ENCODE measurements at regions not wholly inside any gene's neighbourhood (a gene's known extent, or its start where the extent isn't known, plus 50 kb on each side); places are given as distances from the start of the nearest gene placed in this dataset.

- no peaks in the 10 kb centered on the region for H3K9me3 ChIP-seq (replicated peaks; ENCODE audit: low read length)
- H3K4me3 ChIP-seq (ENCODE audit: low read length) = no peak overlapping the region
Observed at GRCh38 chr9:91114450-91114849, 247.3 kb downstream of the AUH start.

GRCh38 chr9:91116211-91116610, 245.5 kb downstream of the AUH start:
- H3K4me1 ChIP-seq (ENCODE audit: control insufficient read depth, insufficient read depth, low read length) = peaks cover 29% of the 10 kb centered on the region
- H3K9ac ChIP-seq (ENCODE audit: low read depth, low read length) = no peak overlapping the region
- H3K4me3 ChIP-seq (ENCODE audit: low read length) = no peak overlapping the region
- no peaks in the 10 kb centered on the region for H3K36me3 ChIP-seq (ENCODE audit: insufficient read depth, low read length)
- H3K4me2 ChIP-seq (ENCODE audit: low read length) = no peak overlapping the region
- H3K27me3 ChIP-seq (ENCODE audit: control insufficient read depth, insufficient read depth, low read length) = peaks cover 3% of the 10 kb centered on the region
- H3K9me3 ChIP-seq (replicated peaks; ENCODE audit: low read length) = no peaks in the 10 kb centered on the region

More at GRCh38 chr9:91114450-91114849, 247.3 kb downstream of the AUH start:
- no peak overlapping the region for H3K4me2 ChIP-seq (ENCODE audit: low read length)
- H3K36me3 ChIP-seq (ENCODE audit: insufficient read depth, low read length) = no peaks in the 10 kb centered on the region
- peaks cover 20% of the 10 kb centered on the region for H3K4me1 ChIP-seq (ENCODE audit: control insufficient read depth, insufficient read depth, low read length)
- peaks cover 3% of the 10 kb centered on the region for H3K27me3 ChIP-seq (ENCODE audit: control insufficient read depth, insufficient read depth, low read length)
- no peak overlapping the region for H3K9ac ChIP-seq (ENCODE audit: low read depth, low read length)

GRCh38 chr9:91116711-91117110, 245.0 kb downstream of the AUH start:
- H3K4me2 ChIP-seq (ENCODE audit: low read length) = no peak overlapping the region
- no peak overlapping the region for H3K9ac ChIP-seq (ENCODE audit: low read depth, low read length)
- no peaks in the 10 kb centered on the region for H3K36me3 ChIP-seq (ENCODE audit: insufficient read depth, low read length)
- H3K4me1 ChIP-seq (ENCODE audit: control insufficient read depth, insufficient read depth, low read length) = peaks cover 29% of the 10 kb centered on the region
- H3K9me3 ChIP-seq (replicated peaks; ENCODE audit: low read length) = no peaks in the 10 kb centered on the region
- H3K4me3 ChIP-seq (ENCODE audit: low read length) = no peak overlapping the region
- H3K27me3 ChIP-seq (ENCODE audit: control insufficient read depth, insufficient read depth, low read length) = peaks cover 3% of the 10 kb centered on the region

DNA sequence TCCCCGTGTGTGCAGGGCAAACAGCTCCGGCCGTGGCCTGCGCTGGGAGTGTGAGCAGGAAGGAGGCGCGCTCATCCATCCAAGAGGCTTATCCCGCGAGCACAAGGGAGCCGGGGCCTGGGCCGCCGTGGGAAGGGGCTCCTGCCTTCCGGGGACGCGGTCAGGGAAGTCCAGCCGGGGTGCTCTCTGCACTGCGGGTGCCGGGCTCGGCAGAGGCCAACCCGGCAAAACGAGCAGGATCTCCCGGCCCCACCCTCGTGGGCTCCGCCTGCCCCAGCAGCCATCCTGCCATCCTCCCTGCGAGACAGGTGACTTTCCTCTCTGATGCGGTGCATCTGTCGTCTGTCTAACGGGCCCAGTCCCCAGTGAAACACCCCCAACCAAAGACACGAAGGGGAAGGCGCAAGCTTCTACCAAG, 244.2 kb downstream of the AUH start:
- Histone ChIP-seq H3K4me1 (ENCODE audit: control insufficient read depth, insufficient read depth, low read length) (peaks cover 29% of the 10 kb centered on the region), H3K27me3 (ENCODE audit: control insufficient read depth, insufficient read depth, low read length) (peaks cover 3% of the 10 kb centered on the region), H3K36me3 (ENCODE audit: insufficient read depth, low read length) (no peaks in the 10 kb centered on the region), H3K9ac (ENCODE audit: low read depth, low read length) (peak overlapping the region; percentile 62), H3K4me2 (ENCODE audit: low read length) (peak overlapping the region; percentile 70), H3K9me3 (replicated peaks; ENCODE audit: low read length) (no peaks in the 10 kb centered on the region), H3K4me3 (ENCODE audit: low read length) (no peak overlapping the region)

DNA sequence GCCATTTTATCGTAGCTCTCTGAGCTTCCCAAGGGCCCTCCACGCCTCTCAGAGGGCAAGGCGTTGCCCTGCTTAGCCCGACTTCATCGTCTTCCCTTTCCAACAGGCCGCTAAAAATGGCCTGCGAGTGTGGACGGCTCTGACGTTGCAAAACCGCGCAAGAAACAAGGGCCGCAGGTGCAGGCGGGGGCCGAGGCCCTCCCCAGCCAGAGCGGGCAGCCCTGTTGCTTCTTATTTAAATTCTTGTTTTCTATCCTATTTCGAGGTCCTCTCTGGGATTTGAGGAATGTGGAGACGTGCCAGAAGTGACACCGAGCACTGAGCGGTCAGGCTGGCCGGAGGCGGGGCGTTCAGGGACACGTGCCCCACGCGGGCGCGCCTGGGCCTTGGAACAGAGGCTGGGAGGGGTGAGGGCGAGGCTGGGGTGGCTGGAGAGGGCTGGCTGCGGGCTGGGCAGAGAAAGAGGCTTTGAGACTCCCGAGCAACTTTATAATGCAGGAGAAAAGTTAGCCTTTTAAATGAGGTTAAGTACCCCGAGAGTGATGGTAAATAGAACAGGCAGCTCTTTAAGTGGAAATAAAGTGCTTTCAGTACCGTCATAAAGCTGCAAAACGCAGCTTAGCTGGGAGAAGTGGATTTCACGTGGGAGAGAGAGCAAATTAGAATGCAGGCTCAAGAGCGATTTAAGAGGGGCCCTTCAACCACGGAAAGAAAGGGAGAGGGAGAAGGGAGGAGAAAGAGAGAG, 243.6 kb downstream of the AUH start:
- Histone ChIP-seq H3K36me3 (ENCODE audit: insufficient read depth, low read length) (no peaks in the 10 kb centered on the region), H3K4me1 (ENCODE audit: control insufficient read depth, insufficient read depth, low read length) (peaks cover 29% of the 10 kb centered on the region), H3K4me2 (ENCODE audit: low read length) (peak overlapping the region; percentile 70), H3K9me3 (replicated peaks; ENCODE audit: low read length) (no peaks in the 10 kb centered on the region), H3K27me3 (ENCODE audit: control insufficient read depth, insufficient read depth, low read length) (no peaks in the 10 kb centered on the region), H3K9ac (ENCODE audit: low read depth, low read length) (peak overlapping the region; percentile 62), H3K4me3 (ENCODE audit: low read length) (peak overlapping the region; percentile 26)

- Histone ChIP-seq H3K4me1 (ENCODE audit: control insufficient read depth, insufficient read depth, low read length) (peaks cover 29% of the 10 kb centered on the region), H3K9me3 (replicated peaks; ENCODE audit: low read length) (no peaks in the 10 kb centered on the region), H3K9ac (ENCODE audit: low read depth, low read length) (peak overlapping the region; percentile 62), H3K36me3 (ENCODE audit: insufficient read depth, low read length) (no peaks in the 10 kb centered on the region), H3K4me3 (ENCODE audit: low read length) (peak overlapping the region; percentile 26), H3K27me3 (ENCODE audit: control insufficient read depth, insufficient read depth, low read length) (no peaks in the 10 kb centered on the region), H3K4me2 (ENCODE audit: low read length) (peak overlapping the region; percentile 70)
Observed at GRCh38 chr9:91118704-91119025, 243.1 kb downstream of the AUH start.

DNA sequence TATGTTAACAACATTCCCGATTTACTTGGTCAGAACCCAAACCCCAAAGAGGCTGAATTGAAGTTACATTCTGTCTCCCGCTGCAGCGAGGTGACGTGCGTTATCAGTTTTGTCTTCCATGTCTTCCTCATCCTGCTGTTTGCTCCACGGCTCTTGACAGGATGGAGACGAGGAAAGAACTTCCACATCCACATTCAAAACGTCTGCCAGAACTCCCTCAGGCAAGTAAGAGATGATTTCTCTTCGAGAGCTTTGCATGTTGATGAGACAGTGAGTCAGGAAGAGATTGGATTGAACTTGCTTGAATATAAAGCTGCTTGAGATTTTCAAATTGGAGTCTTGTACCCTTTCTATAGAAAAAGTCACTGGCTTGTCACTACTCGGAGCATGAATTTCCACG, 242.6 kb downstream of the AUH start:
- no peaks in the 10 kb centered on the region for H3K27me3 ChIP-seq (ENCODE audit: control insufficient read depth, insufficient read depth, low read length)
- H3K4me2 ChIP-seq (ENCODE audit: low read length) = peak overlapping the region; percentile 50
- no peaks in the 10 kb centered on the region for H3K36me3 ChIP-seq (ENCODE audit: insufficient read depth, low read length)
- no peaks in the 10 kb centered on the region for H3K9me3 ChIP-seq (replicated peaks; ENCODE audit: low read length)
- H3K9ac ChIP-seq (ENCODE audit: low read depth, low read length) = peak overlapping the region; percentile 62
- peaks cover 29% of the 10 kb centered on the region for H3K4me1 ChIP-seq (ENCODE audit: control insufficient read depth, insufficient read depth, low read length)
- no peak overlapping the region for H3K4me3 ChIP-seq (ENCODE audit: low read length)

DNA sequence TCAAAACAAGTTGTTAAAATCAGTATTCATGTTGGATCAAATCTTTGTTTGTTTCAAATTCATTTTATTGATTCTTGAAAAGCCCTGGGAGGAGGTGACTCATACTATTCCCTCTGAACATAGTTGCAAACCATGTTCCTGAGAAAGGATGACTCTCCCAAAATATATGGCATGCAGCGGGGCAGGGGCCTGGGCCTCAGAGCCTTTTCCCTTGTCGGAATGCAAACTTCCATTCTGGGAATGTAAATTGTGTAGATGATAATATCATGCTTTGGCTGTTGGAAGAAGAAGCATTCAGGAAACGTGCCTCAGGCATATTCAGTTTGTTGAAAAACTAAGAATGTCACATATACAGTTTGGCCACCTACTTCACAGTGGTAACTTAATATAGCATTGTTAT, 242.0 kb downstream of the AUH start:
- H3K9me3 ChIP-seq (replicated peaks; ENCODE audit: low read length) = no peaks in the 10 kb centered on the region
- peaks cover 29% of the 10 kb centered on the region for H3K4me1 ChIP-seq (ENCODE audit: control insufficient read depth, insufficient read depth, low read length)
- H3K36me3 ChIP-seq (ENCODE audit: insufficient read depth, low read length) = no peaks in the 10 kb centered on the region
- no peak overlapping the region for H3K4me3 ChIP-seq (ENCODE audit: low read length)
- peak overlapping the region; percentile 50 for H3K4me2 ChIP-seq (ENCODE audit: low read length)
- H3K9ac ChIP-seq (ENCODE audit: low read depth, low read length) = peak overlapping the region; percentile 62
- no peaks in the 10 kb centered on the region for H3K27me3 ChIP-seq (ENCODE audit: control insufficient read depth, insufficient read depth, low read length)

GRCh38 chr9:91120200-91120599, 241.5 kb downstream of the AUH start:
- H3K4me2 ChIP-seq (ENCODE audit: low read length) = no peak overlapping the region
- no peaks in the 10 kb centered on the region for H3K9me3 ChIP-seq (replicated peaks; ENCODE audit: low read length)
- H3K4me1 ChIP-seq (ENCODE audit: control insufficient read depth, insufficient read depth, low read length) = peaks cover 29% of the 10 kb centered on the region
- H3K27me3 ChIP-seq (ENCODE audit: control insufficient read depth, insufficient read depth, low read length) = no peaks in the 10 kb centered on the region
- H3K4me3 ChIP-seq (ENCODE audit: low read length) = no peak overlapping the region
- H3K36me3 ChIP-seq (ENCODE audit: insufficient read depth, low read length) = no peaks in the 10 kb centered on the region
- H3K9ac ChIP-seq (ENCODE audit: low read depth, low read length) = peak overlapping the region; percentile 62

- Histone ChIP-seq H3K4me3 (ENCODE audit: low read length) (no peak overlapping the region), H3K9ac (ENCODE audit: low read depth, low read length) (no peak overlapping the region), H3K27me3 (ENCODE audit: control insufficient read depth, insufficient read depth, low read length) (no peaks in the 10 kb centered on the region), H3K4me2 (ENCODE audit: low read length) (no peak overlapping the region), H3K4me1 (ENCODE audit: control insufficient read depth, insufficient read depth, low read length) (peaks cover 31% of the 10 kb centered on the region), H3K9me3 (replicated peaks; ENCODE audit: low read length) (no peaks in the 10 kb centered on the region), H3K36me3 (ENCODE audit: insufficient read depth, low read length) (no peaks in the 10 kb centered on the region)
Observed at GRCh38 chr9:91122755-91123154, 239.0 kb downstream of the AUH start.

DNA sequence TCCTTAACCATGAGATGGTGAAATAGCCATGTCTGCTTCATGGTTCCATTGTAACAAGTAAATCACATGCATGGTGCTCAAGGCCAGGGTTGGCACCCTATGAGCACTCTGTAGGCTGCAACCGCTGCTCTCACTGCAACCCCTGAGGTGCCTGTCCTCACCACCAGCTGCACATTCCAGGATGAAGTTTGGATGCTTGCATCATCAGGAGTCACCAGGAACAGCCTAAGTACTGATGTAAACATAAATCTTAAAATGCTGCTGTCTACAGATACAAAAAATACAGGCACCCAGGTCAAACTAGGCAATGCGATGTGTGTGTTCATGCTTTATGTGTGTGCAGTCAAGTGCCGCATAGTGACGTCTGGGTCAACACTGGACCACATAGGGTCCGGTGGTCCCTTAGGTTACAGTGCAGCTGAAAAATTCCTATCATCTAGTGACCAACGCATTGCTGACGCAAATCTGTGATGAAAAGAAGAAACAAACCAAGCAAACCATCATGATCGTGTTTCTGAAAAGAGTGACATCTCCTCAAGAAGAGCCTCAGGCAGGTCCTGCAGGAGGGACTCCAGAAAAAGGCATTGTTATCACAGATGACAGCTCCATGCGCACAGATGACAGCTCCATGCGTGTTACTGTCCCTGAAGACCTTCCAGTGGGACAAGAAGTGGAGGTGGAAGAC, 234.8 kb downstream of the AUH start:
- H3K4me3 ChIP-seq (ENCODE audit: low read length) = no peak overlapping the region
- H3K4me2 ChIP-seq (ENCODE audit: low read length) = no peak overlapping the region
- no peaks in the 10 kb centered on the region for H3K36me3 ChIP-seq (ENCODE audit: insufficient read depth, low read length)
- H3K9ac ChIP-seq (ENCODE audit: low read depth, low read length) = no peak overlapping the region
- peaks cover 23% of the 10 kb centered on the region for H3K4me1 ChIP-seq (ENCODE audit: control insufficient read depth, insufficient read depth, low read length)
- no peaks in the 10 kb centered on the region for H3K27me3 ChIP-seq (ENCODE audit: control insufficient read depth, insufficient read depth, low read length)
- no peaks in the 10 kb centered on the region for H3K9me3 ChIP-seq (replicated peaks; ENCODE audit: low read length)

GRCh38 chr9:91127653-91128052, 234.1 kb downstream of the AUH start:
- Histone ChIP-seq H3K9me3 (replicated peaks; ENCODE audit: low read length) (no peaks in the 10 kb centered on the region), H3K27me3 (ENCODE audit: control insufficient read depth, insufficient read depth, low read length) (no peaks in the 10 kb centered on the region), H3K4me2 (ENCODE audit: low read length) (no peak overlapping the region), H3K9ac (ENCODE audit: low read depth, low read length) (no peak overlapping the region), H3K4me1 (ENCODE audit: control insufficient read depth, insufficient read depth, low read length) (peaks cover 28% of the 10 kb centered on the region), H3K36me3 (ENCODE audit: insufficient read depth, low read length) (no peaks in the 10 kb centered on the region), H3K4me3 (ENCODE audit: low read length) (no peak overlapping the region)

Data from skeletal muscle satellite cell (primary cell).